ES-I3 (cell line): ENCODE measurements at regions not wholly inside any gene's neighbourhood (a gene's known extent, or its start where the extent isn't known, plus 50 kb on each side); places are given as distances from the start of the nearest gene placed in this dataset.

ENCODE experiments used
- H3K36me3 ChIP-seq: 2 replicates; pipeline ENCODE4 v1.6.1; 2013; ENCODE audit warnings: mild to moderate bottlenecking, low read length, control low read depth, moderate library complexity; ENCODE audit not compliant: insufficient read depth
- H3K4me1 ChIP-seq: 2 replicates; pipeline ENCODE4 v1.6.1; 2013; ENCODE audit warnings: mild to moderate bottlenecking, control low read depth, low read length; ENCODE audit not compliant: insufficient read depth
- H3K9ac ChIP-seq: 2 replicates; pipeline ENCODE4 v1.6.1; 2013; ENCODE audit warnings: low read depth, mild to moderate bottlenecking, low read length, moderate library complexity
- H3K9me3 ChIP-seq: 2 replicates; pipeline ENCODE4 v1.6.1; 2013; ENCODE audit warnings: mild to moderate bottlenecking, low read length, moderate library complexity; ENCODE audit not compliant: control insufficient read depth, insufficient read depth

DNA sequence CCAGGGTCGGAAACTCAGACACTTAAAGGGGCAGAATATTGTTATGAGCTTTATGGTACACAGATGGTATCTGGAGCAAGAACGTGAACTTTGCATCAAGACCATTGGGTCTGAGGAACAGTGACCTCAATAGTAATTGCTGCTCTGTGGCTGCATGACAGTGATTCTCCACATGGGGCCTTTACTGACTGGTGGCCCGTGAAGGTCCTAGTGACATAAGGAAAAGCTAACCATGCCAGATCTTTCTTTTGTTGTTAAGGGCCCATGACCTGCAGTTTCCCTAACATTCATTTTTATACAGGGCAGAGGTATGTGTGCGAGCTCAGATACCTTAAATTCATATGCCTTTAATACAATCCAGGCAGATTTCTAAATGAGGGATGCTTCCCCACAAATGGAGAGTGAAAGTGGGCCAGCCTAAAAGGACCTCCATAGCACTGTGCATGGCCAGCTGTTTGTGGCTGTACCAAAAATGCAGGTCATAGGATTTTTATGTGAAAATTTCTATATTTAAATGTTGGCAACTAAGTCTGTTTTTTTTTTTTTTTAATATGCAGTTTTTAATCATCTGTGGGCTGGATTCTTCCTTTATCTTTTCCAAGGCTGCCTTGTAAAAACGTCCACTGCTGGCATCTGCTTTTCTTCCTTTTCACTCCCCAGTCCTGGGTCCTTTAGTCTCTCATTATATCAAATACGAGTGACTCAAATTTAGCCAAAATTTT is 188.0 kb upstream of the IL12A start:
- no peaks in the 10 kb centered on the region for H3K9me3 ChIP-seq
- 0 out of 2 replicates have a peak, but pooled peaks cover 4% of the 10 kb centered on the region for H3K4me1 ChIP-seq
- no peak overlapping the region for H3K9ac ChIP-seq
- no peaks in the 10 kb centered on the region for H3K36me3 ChIP-seq

DNA sequence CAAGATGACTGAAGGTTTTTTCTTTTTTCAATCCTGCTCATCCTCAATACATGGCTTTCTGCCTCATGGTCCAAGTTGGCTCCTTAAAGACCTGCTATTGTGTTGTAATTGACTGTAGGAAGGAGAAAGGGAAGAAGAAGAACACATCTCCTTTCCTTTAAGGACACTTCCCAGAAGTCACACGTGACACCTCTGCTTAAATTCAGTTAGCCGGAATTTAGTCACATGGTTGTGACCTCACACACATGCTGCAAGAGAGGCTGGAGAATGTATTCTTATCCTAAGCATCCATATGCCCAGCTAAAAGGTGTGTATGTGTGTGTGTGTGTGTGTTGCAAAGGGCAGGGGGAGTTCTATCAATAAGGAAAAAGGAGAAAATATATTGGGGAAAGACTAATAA is 185.8 kb upstream of the IL12A start:
- Histone ChIP-seq H3K9ac (no peak overlapping the region), H3K36me3 (no peaks in the 10 kb centered on the region), H3K9me3 (no peaks in the 10 kb centered on the region), H3K4me1 (0 out of 2 replicates have a peak, but pooled peaks cover 4% of the 10 kb centered on the region)

DNA sequence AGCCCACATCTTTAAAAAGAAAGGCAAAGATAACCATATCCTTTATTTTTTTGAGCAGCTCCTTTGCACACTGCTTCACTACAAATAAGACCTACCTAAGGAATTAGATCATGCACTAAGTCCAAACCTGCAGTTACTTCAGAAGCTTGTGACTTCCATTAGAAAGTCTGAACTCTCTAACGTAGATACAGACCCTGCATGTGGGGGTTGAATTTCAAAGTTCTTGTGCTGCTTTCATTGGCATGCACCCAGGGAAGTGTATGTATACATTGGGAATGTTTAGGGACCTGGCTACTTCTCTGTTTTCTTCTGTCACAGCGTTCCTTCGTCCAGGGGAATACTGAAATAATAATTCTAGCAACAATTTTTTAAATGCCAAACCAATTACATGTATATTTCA is 185.2 kb upstream of the IL12A start:
- no peak overlapping the region for H3K9ac ChIP-seq
- H3K36me3 ChIP-seq: no peaks in the 10 kb centered on the region

DNA sequence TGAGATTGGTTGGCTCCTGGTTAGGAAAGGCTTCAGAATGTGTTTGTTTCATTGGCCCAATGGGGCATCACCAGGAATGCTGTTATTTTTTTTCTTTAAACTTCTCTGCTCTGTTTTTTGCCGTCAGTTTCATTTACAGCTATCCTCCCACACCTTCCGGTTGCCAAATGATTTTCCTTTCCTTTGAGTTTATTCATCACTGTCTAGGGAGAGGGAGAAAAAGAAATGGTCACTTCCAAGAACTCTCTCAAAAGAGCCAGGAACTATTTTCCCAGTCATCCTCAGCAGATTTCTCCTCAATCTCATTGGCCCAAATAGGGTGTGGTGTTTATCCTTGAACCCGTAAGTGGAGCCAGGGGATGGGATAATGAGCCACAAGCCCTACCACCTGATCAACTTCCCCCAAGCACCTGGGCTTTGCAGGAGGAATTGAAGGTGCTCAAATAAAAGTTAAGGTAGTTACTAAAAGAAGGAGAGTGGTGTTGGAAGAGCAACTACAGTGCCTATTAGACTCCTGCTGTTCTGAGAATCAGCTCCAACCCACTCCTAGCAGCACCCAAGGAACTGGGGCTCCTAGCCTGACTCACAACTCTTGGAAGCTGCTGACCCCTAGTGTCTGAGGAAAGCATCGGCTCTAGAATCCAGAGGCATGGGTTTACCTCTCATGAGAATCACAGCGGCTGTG is 183.8 kb upstream of the IL12A start:
- H3K9me3 ChIP-seq: no peaks in the 10 kb centered on the region
- H3K4me1 ChIP-seq: no peaks in the 10 kb centered on the region
- no peak overlapping the region for H3K9ac ChIP-seq
- no peaks in the 10 kb centered on the region for H3K36me3 ChIP-seq

More for the DNA sequence above, 185.2 kb upstream of the IL12A start:
- Histone ChIP-seq H3K9me3 (no peaks in the 10 kb centered on the region), H3K4me1 (0 out of 2 replicates have a peak, but pooled peaks cover 4% of the 10 kb centered on the region)

DNA sequence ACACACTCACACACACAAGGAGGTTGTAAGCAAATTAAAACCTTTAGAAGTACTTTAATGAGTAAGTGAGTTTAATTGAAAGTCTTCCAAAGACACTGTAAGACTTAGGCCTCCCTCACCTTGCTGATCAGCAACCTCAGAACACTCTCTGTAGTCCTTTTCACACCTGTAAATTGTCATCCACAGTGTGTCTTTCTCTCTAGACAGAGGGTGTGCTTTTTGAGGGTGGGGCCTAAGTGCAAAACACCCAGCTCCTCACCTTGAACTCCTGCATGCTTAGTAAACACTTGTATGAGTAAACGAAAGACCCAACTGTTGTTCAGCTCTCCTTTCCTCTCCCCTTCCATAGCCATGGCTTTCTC is 183.2 kb upstream of the IL12A start:
- no peaks in the 10 kb centered on the region for H3K9me3 ChIP-seq
- H3K36me3 ChIP-seq: no peaks in the 10 kb centered on the region
- no peak overlapping the region for H3K9ac ChIP-seq
- no peaks in the 10 kb centered on the region for H3K4me1 ChIP-seq

DNA sequence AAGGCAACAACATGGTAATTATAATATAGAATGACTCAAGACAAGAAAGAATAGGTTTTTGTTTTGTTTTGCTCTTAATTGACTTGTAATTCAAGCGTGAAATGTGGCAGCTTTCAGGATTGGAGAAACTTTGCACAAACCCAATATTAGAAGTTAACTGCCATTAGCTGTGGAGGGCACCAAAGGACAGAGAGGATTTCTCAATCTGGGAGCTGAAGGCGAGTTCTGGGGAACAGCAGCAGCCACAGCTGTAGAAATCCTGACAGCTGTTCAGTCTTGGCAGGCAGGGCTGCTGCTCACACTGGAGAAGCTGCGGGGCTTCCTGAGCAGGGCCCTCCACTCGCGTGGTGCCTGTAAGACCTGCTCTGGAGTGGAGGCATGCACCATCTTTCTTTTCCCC is 182.2 kb upstream of the IL12A start:
- H3K9me3 ChIP-seq: no peaks in the 10 kb centered on the region
- no peak overlapping the region for H3K9ac ChIP-seq
- H3K36me3 ChIP-seq: no peaks in the 10 kb centered on the region
- H3K4me1 ChIP-seq: no peaks in the 10 kb centered on the region

DNA sequence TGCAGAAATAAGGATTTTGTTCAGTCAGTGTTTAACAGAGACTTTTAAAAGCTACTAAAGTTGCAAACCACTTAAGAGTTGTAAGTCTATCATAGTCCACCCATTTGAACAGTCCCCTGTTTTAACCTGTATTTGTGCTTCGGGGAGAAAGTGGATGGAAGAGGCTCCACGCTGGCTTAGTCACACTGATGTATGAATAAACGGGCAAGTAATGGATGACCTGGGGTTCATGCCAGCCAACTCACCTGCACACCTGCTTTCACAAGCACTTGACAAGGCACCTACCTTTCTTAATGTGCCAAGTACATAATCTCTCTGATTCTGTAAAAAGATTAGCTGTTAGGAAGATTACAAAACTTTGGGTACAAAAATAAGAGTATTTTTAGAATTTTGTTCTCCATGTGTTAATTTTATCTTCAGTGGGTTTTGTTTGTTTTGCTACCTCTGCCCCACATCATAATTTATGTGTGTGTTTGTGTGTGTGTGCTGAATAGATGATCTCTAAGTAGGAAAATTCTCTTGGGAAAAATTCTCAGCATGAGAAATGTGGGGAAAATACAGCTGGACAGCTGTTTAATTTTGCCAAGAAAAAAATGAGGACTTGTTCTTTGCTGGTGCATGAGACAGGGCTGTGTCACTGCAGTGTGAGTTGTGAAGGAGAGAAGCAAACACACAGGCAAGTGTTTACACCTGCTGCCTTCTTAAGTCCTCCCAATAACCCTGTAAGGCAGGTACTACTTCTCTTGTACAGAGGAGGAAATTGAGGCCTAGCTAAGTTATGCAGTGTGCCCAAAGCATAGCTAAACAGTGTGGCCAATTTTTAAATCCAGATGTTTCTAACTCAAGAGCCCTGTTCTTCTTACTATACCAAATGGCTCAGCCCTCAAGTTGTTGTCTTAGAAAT is 181.2 kb upstream of the IL12A start:
- H3K9ac ChIP-seq: no peak overlapping the region

DNA sequence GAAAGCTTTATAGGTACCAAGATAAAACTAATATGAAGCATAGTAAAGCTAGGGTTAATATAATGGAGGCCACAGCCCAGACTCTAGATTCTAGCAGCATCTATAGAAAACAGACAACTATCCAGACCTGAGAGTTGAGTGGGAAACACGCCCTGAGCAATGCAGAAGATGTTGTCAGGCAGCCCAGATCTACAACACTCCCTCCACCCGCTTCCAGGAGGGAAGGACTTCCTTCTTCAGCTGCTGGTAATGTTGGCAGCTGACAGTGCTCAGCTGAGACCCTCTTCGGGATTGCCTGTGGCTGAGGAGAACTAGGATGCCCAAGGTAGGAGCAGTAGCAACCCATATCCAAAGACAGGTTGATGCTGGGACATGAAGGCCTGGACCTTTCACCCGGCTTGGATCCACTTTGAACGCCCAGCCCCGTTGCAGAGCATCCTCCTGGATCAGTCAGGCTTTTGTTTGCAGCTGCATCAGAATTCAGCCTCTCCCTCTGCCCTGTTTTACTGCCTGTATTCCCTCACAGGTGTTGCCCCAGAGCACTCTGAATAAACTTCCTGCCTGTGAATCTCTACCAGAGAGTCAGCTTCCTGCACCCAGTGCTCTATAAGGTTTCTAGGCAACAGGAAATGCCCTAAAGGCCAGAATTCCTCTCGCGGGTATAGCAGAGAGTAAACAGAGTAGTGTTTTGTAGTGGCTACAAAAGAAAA is 174.7 kb upstream of the IL12A start:
- Histone ChIP-seq H3K36me3 (no peaks in the 10 kb centered on the region), H3K9me3 (no peaks in the 10 kb centered on the region), H3K9ac (no peak overlapping the region), H3K4me1 (peaks cover 6% of the 10 kb centered on the region)

More for the DNA sequence above, 181.2 kb upstream of the IL12A start:
- H3K9me3 ChIP-seq: no peaks in the 10 kb centered on the region
- no peaks in the 10 kb centered on the region for H3K4me1 ChIP-seq
- no peaks in the 10 kb centered on the region for H3K36me3 ChIP-seq

DNA sequence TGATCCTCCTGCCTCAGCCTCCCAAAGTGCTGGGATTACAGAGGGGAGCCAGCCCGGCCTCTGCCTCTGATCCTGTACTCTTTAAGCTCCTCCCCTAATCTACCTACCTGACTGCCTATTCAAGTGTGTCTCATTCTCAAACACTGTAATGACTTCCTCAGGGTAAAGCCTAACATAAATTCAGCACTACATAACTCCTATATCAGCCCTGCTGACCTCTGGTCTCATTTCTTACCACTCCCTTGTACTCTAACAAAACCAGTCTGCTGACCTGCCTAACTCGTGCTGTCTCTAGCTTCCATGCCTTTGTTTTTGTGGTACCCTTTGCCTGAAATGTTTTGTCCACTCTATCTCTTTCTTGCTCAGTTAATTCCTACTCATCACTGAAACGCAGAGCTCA is 172.1 kb upstream of the IL12A start:
- Histone ChIP-seq H3K4me1 (peaks cover 6% of the 10 kb centered on the region), H3K9me3 (no peaks in the 10 kb centered on the region), H3K9ac (no peak overlapping the region), H3K36me3 (no peaks in the 10 kb centered on the region)

DNA sequence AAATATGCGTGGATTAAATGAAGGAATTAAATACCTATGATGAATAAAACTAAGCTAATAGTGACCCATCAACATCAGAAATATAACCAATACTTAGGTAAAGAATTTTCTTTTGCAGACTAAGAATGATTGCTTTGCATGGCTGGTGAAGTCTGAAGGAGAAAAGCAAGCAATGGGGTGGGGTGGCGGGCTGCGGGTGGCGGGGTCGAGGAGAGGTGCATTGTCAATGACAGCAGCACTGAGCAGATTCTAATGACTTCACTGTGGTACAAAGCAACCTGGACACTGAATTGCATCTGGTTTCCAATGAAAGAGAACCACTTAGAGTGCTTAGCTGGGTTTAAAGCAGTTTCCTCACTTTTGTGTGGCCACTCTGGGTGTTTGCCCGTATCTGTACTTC is 171.5 kb upstream of the IL12A start:
- H3K9ac ChIP-seq: no peak overlapping the region

DNA sequence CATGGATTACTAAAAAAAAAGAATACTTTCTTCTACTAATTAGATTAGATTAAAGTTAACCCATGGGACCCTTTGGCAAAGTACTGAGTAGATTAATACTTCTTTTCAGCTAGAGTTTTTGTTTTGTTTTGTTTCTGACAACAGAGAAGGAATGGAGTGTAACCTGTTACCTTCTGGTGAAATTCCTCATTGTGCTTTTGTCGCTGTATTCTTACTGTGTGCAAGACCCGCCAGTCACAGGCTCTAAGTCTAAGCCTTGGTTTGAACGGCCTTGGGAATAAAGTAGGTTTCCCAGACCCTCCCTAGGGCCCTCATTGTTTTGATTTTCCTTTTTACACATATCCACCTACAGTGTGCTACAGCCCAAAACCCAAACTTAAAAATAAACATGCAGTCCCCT is 171.1 kb upstream of the IL12A start:
- Histone ChIP-seq H3K9me3 (no peaks in the 10 kb centered on the region), H3K4me1 (peaks cover 6% of the 10 kb centered on the region), H3K36me3 (no peaks in the 10 kb centered on the region), H3K9ac (no peak overlapping the region)

More for the DNA sequence above, 171.5 kb upstream of the IL12A start:
- Histone ChIP-seq H3K36me3 (no peaks in the 10 kb centered on the region), H3K9me3 (no peaks in the 10 kb centered on the region), H3K4me1 (peaks cover 6% of the 10 kb centered on the region)

DNA sequence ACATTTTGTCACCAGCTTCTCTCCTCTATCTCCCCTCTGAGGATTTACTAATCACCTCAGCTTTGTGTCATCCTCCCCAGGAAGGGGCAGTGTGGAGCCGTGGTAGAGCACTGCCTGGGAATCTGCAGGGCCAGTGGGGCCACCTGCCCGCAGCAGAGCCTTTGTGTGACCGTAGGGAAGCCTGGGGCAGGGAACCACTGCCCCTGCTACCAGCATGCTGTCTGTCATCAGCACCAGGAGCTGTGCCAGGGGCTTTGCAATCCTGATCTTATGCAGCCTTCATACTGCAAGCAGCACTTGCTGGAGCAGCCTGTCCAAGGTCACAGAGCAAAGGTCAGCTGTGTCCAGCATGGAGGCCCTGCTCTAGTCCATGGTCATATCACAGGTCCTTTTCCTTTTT is 170.2 kb upstream of the IL12A start:
- Histone ChIP-seq H3K4me1 (peaks cover 9% of the 10 kb centered on the region), H3K9ac (no peak overlapping the region), H3K36me3 (no peaks in the 10 kb centered on the region), H3K9me3 (no peaks in the 10 kb centered on the region)

DNA sequence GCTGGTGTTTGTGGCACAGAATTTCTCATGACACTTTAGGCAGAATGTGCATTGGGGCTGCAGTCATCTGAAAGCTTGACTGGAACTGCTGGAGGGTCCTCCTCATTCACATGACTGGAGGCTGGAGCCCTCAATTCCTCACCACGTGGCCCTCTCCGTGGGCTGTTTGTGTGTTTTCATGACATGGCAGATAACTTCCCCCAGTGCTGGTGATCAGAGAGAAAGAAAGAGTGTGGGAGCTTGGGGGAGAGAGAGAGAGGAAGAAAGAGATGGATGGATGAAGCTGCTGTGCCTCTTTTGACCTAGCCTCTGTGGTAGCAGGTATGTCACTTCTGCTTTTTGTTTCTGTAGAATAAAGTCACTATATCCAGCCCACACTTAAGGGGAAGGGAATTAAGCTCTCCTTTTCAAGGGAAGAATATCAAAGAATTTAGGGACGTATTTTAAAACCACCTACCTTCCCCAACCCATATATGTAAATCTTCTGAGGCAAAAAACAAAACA is 169.6 kb upstream of the IL12A start:
- H3K9me3 ChIP-seq: no peaks in the 10 kb centered on the region
- no peaks in the 10 kb centered on the region for H3K36me3 ChIP-seq
- no peak overlapping the region for H3K9ac ChIP-seq
- peaks cover 5% of the 10 kb centered on the region for H3K4me1 ChIP-seq

DNA sequence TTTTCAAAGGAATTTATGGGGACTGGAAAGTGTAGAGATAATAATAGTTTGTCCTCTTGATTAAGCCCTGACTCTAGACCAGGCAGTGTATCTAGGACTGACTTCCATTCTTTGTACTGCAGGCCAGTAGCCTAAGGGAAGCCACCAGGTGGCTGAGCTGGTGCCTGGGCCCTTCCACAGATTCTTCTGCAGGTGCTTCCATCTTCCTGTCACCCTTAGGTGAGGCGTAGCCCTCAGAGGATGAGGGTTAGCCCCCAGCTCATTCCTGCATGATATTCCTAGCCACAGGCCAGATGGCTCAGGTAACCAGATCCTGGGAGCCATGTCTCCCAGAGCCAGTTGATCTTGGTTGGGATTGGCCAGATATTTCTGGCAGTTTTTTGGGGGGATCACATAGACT is 169.0 kb upstream of the IL12A start:
- no peaks in the 10 kb centered on the region for H3K36me3 ChIP-seq
- no peaks in the 10 kb centered on the region for H3K9me3 ChIP-seq
- H3K4me1 ChIP-seq: peaks cover 4% of the 10 kb centered on the region; the same call in 1 of the 2 replicates
- no peak overlapping the region for H3K9ac ChIP-seq
